Activated CD4-positive, alpha-beta T cell treated with anti-CD3 and anti-CD28 coated beads, Interleukin-2, amount 50 U/mL, for 24 hours (primary cell): ENCODE measurements at regions not wholly inside any gene's neighbourhood (a gene's known extent, or its start where the extent isn't known, plus 50 kb on each side); places are given as distances from the start of the nearest gene placed in this dataset.
"Not testable (repeated sequence)": the region's sequence is repeated elsewhere in the genome, so short reads cannot be mapped to it uniquely, and the experiment has no call there.

Experiments used
- DNase-seq, 2 donors: peaks; one replicate each; pipeline ENCODE4 v3.0.0-alpha.2; 2020; ENCODE audit warnings: low read depth in 1 of 2, low spot score in 1 of 2

DNA sequence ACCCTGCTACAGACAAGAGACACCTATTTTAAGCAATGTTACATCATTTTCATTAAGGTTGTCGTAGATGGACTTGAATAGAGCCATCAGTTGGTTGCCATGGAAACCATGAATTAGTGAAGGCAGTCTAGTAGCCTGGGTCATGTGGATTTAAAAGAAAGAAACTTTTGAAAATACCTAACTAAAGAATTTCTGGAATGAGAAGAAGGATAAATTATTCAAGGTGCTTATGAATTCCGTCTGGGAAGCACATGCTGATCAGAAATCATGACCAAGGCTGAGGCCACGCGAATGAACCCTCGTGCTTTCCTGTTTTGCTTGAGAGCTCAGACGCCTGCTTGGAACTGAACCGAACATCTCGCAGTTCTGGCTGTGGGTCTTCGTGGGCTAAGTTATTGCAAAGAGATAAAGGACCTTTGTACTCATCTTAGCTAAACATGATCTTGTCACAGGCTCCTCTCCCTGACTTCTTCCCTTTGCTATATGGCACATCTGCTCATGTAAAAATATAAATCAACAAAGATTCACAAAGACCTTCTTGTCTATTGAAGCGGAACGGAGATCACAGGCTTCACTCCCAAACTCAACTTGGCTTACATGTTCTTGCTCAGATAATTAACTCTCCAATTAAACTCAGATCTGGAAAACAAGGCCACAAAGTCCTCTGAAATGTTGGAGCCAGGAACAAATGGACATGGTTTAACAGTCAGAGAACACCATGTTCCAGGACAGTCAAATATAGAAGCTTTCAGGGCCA, 140.2 kb downstream of the NUFIP1 start:
- DNase-seq, result no peak

DNA sequence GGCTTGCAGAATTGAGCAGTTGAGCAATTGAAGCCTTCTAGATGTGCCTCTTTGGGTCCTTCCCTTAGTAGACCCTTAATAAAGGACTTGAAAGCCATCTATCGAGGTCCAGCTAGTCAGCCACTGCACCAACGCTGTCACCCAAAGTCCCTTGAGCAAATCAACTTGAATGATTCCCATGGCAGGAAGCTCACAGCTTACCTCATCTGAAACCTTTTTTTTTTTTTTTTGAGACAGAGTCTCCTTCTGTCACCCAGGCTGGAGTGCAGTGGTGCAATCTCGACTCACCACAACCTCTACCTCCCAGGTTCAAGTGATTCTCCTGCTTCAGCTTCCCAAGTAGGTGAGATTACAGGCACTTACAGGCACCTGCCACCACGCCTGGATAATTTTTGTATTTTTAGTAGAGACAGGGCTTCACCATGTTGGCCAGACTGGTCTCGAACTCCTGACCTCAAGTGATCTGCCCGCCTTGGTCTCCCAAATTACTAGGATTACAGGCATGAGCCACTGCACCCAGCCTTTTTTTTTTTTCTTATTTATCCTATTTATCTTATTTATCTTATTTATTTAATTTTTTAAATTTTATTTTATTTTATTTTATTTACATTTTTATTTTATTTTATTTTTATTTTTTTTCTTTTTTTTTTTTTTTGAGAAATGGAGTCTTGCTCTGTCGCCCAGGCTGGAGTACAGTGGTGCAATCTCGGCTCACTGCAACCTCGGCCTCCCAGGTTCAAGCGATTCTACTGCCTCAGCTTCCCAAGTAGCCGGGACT, 143.8 kb downstream of the NUFIP1 start:
- DNase-seq, result not testable (repeated sequence)

GRCh38 chr13:44844786-44845185, 144.5 kb downstream of the NUFIP1 start:
- DNase-seq, result no peak

GRCh38 chr13:44843403-44843802, 145.9 kb downstream of the NUFIP1 start:
- DNase-seq, result no peak

DNA sequence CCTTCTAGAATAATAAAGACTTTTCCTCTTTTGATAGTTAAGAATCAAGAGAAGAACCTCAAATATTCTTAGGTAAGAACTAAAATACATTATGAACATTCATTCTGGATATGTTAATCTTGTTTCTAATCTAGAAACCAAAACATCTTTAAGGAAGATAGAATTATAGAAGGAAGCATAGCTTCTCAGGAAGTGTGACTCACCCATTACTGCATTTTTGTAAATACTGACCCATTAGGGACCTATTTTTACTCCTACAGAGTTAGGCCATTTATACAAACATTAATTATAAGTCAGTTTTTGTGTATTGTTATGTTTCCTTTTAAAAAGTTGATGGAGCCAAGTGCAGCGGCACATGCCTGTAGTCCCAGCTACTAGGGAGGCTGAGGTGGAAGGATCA, 147.1 kb downstream of the NUFIP1 start:
- no peak for DNase-seq

DNA sequence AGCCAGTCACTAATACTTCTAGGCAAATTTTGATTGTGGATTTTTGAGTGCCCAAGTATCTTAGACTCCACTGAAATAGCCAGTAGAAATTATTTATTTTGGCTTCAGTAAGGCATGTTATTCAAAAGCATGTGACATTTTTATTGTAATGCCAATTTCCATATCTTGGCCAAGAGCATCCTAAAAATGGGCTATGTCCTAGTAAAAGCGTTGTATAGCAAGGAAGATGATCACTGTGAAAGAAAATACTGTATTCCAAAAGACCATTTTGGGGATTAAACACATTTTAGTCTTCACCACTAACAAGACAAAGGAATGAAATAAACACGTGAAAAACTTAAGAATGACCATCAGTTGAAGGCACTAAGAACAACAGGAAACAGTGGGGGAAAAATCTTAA, 149.1 kb downstream of the NUFIP1 start:
- no peak for DNase-seq

DNA sequence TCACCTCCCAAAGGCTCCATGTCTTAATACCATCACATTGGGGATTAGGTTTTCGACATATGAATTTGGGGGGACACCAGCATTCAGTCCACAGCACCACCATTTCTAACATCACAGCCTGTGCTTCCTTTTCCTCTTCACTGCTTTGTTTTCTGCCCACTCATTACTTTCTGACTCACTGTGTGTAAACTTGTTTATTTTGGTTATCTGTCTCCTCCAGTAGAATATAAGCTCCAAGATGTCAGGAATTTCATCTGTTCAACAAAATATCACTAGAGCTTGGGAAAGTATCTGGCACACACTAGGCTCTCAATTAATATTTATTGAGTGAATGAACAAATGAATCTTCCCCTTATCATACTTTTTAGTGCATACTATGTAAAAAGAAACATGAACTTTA, 152.0 kb downstream of the NUFIP1 start:
- no peak for DNase-seq

DNA sequence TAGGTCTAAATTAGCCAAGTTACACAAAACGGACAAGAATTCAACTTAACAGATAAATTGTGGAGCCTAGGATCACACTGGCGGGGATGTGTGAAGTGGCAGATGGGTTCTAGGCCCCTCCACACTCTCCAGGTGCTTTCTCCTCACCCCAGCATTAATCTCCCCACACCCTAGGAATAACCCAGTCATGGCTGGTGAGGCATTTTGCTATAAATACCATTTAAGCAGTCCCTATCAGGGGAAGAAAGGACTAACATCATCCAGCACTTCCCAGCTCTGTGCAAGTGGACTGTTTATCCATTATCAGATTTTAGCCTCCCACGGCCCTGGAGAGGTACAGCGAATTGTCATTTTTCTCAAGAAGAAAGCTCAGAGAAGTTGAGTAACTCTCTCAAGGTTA, 154.9 kb downstream of the NUFIP1 start:
- DNase-seq, result no peak

DNA sequence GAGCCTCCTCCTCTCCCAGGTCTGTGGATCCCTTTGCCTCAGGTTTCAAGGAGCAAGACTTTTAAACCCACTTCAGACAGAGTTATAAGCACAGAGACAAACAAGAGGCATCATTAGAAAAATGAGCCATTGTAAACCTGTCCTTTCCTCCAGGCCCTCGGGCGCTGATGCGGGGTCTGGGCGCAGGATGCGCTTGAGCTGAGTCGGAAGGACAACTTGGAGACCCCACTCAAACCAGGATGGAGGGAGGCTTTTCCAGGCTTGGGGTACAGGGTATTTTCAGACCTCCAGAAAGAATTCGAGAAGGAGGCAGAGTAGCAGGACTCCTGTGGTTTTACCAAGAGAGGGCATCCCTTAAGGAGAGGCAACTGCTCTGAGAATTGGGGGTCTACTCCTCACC, 155.6 kb downstream of the NUFIP1 start:
- no peak for DNase-seq

- DNase-seq, result no peak
Measured at GRCh38 chr13:44833139-44833538, 156.1 kb downstream of the NUFIP1 start.

DNA sequence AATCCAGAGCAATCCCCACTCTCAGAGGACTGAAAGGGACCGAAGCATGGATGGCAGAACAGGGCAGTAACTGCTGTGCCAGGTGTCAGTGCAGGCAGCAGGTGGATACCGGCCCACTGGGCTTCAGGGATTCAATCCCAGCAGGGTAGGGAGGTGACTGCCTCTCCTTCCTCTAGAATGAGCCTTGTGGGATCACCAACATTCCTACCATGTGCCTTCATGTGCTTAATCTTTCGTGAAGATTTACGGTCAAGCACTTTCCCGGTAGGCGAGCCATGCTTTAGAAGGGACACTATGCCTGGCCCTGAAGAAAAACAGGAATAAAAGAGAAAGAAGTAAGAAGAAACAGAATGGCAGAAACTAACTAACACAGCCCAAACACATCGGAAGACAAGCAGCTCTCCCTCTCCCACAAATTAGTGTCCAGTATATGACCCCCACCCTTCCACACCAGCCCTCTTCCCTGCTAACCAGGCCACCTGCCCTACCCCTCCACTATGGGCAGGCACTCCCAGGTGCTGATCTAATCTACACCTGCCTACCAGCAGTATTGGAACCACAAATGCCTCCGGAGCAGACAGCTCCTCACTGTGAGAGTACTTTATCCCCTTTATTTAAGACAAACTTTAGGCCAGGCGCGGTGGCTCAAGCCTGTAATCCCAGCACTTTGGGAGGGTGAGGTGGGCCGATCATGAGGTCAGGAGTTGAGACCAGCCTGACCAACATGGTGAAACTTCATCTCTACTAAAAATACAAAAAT, 162.5 kb downstream of the NUFIP1 start:
- no peak for DNase-seq

GRCh38 chr13:44825953-44826352, 163.3 kb downstream of the NUFIP1 start:
- DNase-seq, result no peak

GRCh38 chr13:44823555-44823954, 165.7 kb downstream of the NUFIP1 start:
- DNase-seq, result not testable (repeated sequence)

DNA sequence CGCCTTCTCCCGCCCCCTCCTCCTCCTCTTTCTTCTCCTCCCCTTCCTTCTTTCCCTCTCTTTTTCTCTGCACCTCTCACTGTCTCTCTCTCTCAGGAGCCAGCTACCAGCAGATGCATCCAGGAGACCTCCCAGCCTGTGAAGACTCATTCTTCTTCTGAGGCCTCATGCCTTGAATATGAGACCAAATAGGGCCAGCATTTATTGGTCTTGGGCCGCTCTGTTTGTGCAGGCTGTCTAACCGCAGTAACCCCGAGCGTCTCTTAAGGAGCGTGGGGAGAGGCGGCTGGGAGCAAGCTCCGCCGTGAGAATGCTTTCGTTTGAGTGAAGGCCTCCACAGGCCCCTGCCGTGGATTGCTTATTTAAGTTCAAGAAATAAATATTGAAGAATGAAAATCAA, 167.0 kb downstream of the NUFIP1 start:
- no peak for DNase-seq

GRCh38 chr13:44819772-44820171, 169.5 kb downstream of the NUFIP1 start:
- DNase-seq, result no peak

DNA sequence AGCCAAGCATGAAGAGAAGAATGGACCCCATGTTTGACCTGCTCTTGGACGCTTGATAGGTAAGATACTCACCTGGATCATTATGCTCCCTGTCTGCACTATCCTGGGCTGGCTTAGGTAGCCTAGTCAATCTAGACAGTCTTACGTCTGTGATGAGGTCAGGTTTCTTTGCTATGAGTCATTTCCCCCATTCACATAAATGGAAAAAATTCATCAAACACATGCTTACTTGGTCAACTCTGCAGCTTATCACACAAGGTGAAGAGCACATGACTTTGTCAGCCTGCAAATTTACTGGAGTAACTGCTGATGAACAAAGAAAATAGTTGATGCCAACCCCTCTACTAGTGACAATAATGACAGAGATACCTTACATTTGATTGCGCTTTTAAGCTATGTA, 170.0 kb downstream of the NUFIP1 start:
- DNase-seq, result peak in 1 of 2 donors; percentile 36

GRCh38 chr13:44818428-44818827, 170.8 kb downstream of the NUFIP1 start:
- no peak for DNase-seq

GRCh38 chr13:44818016-44818415, 171.3 kb downstream of the NUFIP1 start:
- no peak for DNase-seq

GRCh38 chr13:44817131-44817671, 172.1 kb downstream of the NUFIP1 start:
- no peak for DNase-seq

DNA sequence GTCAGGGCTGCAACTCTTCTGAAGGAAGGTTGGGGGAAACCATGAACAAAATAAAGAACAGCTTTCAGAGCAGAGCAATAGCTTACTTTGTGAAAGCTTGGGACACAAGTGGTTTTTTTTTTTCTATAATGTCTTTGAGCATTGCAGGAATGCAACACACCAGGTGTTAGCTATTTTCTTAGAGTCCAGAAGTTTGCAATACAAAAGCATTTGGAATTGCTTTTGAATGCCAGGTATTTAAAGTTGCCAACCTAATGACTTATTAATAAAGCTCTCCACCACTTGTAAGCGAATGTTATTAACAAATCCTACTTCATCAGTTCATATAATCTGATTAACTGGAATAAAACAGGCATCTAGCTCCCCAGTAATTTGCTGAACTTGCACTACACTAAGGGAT, 172.6 kb downstream of the NUFIP1 start:
- no peak for DNase-seq

DNA sequence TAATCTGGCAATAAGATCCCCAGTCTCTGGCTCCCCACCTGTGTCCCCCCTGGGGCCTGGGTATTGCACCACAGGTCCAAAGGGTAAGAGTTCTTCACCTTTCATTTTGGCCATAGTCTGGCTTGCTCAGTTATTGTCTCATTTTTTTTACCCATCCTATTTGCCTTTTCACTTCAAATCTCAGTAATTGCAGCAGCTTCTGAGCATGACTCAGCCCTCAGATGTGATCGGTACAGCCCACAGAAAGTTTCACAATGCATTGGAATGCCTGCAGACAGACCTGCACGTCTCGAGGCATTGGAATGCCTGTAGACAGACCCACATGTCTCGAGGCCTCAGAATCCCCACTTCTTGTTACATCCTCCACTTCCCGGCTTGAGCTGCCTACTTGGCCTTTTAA, 173.6 kb downstream of the NUFIP1 start:
- peak in 1 of 2 donors; percentile 19 for DNase-seq

GRCh38 chr13:44814836-44815235, 174.4 kb downstream of the NUFIP1 start:
- DNase-seq, result no peak
